GM19468 (cell line): ENCODE measurements at regions not wholly inside any gene's neighbourhood (a gene's known extent, or its start where the extent isn't known, plus 50 kb on each side); places are given as distances from the start of the nearest gene placed in this dataset.
"Not testable (repeated sequence)": the region's sequence is repeated elsewhere in the genome, so short reads cannot be mapped to it uniquely, and the experiment has no call there.

Source experiments
- ATAC-seq: cut with Tn5 transposase; IDR thresholded peaks from one replicate; pipeline ENCODE4 v1.9.1; 2021; ENCODE audit warnings: mild to moderate bottlenecking, moderate library complexity, moderate number of reproducible peaks; ENCODE audit not compliant: unreplicated experiment; ENCODE audit errors: extremely low read depth

DNA sequence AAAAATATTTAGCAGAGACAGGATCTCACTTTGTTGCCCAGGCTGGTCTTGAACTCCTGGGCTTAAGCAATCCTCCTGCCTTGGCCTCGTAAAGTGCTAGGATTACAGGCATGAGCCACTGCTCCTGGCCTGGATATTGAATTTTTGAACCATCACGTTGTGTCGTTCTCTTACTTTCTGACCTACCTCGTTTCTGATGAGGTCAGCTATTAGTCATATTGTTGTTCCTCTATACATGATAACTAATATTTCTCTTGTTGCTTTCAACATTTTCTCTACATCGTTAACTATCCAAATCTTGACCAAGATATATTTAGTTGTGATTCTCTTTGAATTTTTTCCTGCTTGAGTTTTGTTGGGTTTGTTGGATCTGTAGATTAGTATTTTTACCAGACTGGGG is 541.3 kb upstream of the SOX11 start:
- ATAC-seq: no peak

DNA sequence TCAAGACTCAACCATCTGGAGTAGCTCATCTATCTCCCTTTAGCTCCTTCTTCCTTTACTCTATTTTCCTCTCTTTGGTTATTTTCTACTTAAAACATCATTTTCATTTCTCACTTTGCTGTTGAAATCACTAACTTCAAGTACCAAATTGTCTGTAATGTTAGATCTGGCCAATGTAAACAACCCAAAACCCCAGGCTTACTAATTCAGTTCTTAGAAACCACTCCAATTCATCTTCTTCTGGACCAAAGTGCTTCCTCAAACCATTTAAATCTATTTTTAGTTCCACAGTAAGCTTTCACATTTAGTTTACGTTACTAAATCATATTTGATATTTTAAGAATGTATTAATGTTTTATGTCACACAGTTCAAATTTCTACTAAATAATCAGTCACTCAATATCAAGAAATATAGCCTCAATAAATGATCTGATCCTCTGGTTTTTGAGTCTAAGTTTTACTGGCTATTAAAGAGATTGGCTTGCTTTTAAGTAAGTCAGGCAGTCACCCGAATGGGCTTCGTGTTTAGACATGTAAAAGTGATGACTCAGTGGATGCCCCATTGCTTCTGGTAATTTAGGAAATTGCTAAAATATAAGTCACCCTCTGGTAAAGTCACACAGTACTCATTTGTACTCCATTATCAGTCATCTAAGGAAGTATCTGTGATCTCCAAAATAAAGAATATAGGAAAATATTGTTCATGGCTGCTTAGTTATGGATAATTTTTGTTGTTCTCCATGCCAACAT is 527.2 kb upstream of the SOX11 start:
- no peak for ATAC-seq

DNA sequence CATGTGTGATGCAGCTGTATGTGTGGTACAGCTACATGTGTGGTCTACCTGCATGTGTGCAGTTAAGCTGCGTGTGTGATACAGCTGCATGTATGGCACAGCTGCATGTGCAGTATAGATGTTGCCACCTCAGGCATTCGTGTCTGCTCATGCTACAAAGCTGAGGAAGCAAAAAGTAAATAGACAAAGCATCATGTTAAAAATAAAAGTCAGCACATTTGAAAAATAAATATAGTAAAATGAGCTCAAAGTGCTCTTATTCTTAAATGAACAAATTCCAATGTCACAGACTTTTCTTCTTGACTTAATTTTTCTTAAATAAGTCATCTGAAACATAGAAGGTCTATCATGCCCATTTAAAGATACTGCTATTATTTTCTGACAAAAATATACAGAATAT is 519.3 kb upstream of the SOX11 start:
- no peak for ATAC-seq

DNA sequence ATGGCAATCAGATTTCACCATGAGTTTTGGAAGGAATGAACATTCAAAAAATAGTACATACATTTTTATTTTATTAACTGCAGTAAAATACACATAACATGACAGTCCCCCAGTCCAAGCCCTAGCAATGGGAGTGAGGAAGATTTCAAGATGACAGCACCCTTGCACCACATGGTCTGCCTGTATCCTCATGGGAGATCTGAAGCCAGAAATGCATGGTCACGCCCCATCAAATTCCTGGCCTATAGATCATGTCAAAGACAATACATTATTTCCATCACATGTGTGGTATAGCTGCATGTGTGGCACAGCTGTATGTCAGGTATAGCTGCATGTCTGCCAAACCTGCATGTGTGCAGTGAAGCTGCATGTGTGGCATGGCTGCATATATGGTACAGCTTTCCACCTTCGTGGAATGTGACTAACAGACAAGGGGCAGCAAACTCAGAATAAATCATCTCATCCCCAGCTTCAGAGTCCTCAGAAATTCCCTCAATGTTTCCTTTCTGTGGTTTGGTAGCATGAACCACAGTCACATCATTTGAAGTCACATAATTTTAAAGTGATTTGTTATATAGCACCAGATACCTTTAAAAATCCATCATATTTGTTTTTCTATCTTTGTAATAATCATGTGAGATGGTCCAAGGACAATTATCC is 518.2 kb upstream of the SOX11 start:
- no peak for ATAC-seq

DNA sequence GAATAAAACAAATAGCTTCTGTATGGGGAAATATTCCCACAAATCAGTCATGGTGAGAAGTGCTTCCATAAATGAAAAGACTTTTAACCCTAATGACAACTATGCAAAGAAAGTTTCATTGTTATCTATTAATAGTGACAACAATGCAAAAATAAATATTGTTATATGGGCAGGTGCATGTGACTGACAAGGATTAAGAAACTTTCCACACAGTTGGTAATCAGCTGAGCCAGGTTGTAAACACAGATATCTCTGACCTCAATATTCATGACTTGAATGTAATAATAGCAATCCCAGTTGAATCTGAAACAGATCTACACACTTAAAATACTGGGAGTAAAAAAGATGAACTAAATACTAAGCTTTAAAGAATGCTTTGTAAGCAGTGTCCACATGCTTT is 517.0 kb upstream of the SOX11 start:
- ATAC-seq: no peak

DNA sequence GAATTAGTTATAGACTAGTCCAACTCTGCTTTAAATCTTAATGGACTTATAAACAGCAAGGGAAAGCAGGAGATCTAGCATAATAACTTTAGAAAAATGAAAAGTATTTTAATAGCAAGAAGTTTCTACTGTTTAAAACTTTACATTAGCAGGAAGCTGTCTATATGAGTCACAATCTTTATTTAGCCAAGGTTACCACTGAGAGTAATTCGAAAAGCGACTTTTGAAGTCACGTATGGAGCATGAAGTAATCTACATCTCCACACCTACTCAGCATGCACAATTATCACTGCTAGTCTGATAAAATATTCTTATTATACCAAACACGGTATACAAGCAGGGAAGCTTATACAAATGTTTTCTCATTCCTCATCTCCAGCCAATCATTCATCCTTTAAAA is 515.4 kb upstream of the SOX11 start:
- ATAC-seq: no peak

DNA sequence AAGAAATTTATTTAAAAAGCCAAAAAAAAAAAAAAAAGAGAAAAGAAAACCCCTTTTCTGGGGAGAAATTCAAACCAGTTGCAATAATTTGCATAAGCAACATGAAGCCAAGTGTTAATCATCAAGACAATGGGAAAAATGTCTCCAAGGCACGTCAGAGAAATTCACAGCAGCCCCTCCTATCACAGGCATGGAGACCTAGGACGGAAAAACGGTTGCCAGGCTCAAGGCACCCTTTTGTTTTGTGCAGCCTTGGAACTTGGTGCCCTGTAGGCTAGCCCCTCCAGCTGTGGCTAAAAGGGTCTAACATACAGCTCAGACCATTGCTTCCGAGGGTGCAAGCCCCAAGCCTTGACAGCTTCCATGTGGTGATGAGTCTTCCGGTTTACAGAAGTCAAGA is 509.2 kb upstream of the SOX11 start:
- no peak for ATAC-seq

DNA sequence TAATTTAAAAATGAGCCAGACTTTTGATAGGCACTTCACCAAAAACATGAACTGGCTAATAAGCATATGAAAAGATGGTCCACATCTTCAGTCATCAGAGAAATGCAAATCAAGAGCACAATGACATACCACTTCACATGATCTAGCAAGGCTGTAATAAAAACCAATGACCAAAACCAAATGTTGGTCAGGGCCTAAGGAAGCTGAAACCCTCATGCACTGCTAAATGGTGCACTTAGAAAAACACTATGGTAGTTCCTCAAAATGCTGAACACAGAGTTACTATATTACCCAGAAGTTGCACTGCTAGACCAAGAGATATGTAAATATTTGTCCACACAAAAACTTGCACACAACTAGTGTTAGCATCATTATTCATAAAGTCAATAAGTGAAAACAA is 504.9 kb upstream of the SOX11 start:
- ATAC-seq: no peak

DNA sequence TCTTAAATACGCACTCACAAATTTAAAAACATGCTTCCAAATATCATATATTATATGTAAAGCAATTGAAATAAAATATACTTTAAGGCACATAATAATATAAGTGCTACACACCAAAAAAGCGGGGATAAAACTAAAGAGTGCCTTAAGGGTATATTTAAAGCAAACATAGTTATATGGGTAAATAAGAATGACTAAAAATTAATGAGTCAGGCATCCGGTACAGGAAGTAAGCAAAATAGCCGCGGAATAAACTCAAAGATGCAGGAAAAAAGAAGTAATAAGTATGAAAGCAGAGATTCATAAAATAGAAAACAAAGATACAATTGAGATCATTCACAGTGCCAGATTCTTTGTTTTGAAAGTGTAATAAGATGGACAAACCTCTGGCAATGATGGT is 503.5 kb upstream of the SOX11 start:
- no peak for ATAC-seq

DNA sequence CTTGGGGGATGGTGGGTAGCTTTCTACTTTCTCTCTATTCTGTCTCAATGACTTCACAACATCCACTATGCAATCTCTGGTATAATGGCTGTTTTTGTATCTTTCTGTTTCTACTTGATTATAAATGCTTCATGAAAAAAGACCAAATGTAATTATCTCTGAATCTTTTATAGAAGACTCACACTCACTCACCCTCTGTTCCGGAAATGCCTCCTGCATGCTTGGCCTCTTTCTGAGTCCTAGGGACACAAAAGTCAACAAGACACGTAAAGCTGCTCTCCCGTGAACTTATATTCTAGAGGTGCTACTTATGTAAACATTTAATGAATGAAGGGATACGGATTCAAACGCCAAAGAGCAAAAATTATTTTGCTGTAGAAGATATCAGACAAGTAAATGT is 502.2 kb upstream of the SOX11 start:
- no peak for ATAC-seq

DNA sequence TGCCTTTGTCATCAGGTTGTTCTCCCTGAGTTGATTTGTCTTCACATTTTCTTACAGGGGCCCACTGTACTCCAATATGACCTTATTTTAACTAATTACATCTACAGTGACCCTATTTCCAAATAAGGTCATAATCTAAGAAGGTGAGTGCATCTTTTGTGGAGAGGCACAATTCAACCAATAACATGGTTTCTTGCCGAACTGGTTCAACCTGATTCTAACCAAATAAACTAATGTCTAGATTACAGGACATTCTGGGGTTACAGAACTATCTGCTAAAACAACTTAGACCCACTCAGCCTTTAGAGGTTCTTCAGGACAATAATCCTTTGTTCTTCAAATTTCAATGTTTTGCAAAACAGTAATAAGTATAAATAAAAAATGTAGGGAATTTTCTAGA is 496.5 kb upstream of the SOX11 start:
- no peak for ATAC-seq

DNA sequence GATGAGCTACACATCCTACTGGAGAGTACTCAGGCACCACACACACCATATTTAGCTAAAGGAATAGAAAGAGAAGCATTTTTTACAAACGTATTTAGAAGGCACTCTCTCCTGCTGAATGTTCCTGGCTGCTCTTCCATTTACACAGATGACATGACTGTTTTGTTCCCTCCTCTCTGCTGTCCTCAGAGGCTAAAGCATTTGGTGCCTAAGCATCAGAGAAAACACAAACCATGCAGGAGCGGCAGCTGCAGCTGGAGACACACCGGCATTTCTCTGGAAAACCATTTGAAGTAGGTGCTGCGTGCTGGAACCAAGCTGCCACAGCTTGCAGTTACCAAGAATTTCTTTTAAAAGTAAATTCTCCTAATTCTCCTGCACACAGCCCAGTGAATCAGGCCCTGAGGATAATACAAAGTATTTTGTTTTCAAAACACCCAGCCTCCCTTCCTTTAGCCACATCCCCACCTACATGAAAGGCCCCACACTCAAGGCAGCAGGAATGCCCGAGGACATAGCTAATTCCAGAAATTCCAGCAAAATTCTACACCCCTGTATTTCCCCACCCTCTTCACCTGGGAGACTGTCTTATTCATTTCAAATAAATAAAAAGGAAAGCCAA is 488.9 kb upstream of the SOX11 start:
- no peak for ATAC-seq

DNA sequence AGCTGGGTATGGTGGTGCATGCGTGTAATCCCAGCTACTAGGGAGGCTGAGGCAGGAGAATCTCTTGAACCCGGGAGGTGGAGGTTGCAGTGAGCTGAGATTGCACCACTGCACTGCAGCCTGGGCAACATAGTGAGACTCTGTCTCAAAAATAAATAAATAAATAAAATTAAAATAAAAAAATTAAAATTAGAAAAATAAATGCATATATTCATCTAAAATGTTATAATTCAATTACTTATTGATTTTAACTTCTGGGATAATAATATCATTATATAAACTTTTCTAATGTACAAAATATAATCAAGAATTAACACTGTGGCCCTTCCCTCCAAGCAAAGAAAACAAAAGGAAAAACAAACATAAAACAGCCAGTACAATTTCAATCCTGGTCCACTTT is 485.4 kb upstream of the SOX11 start:
- ATAC-seq: not testable (repeated sequence)

DNA sequence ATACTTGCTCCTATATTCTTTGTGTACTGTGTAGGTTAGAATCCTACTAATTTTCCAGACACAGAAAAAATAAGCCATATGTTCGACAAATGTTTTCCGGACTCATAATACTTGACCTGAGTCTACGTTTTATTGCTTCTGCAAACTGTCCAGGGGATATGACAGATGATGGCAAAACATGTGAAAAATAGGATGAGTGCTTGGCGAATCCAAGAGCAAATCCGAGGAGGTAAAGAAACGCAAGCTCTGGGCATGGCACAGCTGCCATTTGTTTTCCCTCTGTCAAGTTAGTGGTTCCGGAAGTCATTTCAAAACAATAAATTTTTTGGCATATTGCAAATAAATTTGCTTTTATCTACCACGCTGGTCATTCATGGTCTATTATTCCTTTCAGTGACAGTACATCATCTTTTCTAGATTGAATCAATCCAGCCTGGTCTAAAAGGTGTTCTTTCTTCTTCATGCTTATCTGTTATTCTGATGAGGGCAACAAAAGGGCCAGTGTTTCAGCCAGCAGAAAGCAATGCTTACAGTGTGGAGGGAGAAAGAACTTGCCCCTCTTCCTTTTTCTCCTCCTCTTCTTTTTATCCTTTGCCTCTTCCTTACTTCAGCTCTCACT is 476.1 kb upstream of the SOX11 start:
- ATAC-seq: no peak

DNA sequence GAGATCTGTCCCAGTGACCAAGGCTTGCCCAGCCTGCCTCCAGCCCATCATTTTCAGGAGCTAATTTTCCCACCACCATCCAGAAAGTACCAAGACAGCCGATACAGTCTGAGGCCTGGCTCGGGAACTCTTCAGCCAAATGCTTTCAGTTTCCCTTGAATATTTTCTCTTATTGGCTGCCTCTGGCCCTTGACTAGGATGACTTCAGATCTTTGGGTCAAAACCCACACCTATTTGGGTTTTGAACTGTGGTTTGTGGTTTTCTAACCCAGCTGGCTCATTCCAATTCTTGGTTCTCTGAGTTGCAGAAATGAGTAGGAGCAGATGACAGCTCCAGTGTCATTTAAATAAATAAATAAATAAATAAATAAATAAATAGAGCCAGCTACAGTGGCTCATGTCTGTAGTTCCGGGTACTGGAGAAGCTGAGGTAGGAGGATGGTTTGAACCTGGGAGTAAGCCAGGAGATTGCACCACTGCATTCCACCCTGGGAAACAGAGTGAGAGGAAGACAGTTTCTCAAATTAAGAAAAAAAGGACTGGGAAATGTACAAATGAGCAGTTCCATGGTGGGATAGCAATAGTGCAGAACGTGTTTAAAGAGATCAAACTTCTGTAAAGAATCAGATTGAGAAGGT is 465.0 kb upstream of the SOX11 start:
- no peak for ATAC-seq

DNA sequence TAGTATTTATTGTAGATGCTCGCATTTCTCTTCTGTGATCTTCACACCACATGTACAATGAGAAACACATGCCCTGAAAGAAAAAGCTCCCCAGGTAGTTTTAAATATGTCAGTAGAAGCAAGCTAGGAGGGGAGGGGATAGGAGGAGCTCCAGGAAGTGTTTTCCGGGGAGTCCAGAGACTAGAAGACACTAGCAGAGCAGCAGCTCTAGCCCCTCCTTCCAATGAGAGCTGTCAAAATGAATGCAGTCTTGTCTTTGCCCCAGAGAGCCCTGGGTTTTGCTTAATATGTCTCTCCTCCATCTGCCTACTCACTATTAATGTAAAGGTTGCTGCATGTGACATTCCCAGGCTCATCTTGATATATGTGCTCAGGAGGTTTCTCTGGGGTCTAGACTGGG is 462.6 kb upstream of the SOX11 start:
- no peak for ATAC-seq

DNA sequence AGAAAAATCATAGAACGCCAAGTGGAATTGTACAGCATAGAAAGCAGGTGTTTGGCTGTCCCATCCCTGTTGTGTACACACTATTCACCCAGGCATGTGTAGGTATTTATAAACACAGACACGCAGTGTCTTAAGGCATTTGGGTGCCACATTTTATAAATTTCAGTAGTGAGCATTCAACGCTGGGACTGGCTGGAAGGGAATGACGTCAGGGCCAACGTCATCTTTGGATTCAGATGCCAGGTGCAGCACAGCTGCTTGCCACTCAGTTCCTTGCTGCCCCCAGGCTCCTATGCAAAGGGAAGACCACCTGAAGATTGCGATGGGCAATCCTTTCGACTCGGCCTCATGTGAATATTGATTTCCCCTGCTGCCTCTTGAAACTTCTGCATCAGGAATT is 461.7 kb upstream of the SOX11 start:
- ATAC-seq: no peak

DNA sequence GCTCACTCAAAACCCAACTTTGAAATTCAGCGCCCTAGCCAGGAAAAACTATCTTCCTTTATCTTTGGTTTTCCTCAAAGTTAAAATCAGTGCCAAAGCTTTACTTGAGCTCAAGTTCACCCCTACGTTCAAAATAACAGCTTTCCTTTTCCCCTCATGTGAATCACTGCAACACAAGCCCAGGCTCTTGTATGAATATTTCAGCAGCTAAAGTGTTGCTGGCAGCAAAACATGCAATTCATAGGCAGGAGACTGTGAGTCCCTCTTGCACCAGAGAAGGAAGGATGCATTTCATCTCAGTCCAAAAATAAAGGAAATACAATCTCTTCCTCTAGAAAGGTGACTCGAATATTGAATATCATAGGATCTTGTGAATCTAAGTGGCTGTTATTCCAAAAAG is 461.3 kb upstream of the SOX11 start:
- ATAC-seq: no peak

DNA sequence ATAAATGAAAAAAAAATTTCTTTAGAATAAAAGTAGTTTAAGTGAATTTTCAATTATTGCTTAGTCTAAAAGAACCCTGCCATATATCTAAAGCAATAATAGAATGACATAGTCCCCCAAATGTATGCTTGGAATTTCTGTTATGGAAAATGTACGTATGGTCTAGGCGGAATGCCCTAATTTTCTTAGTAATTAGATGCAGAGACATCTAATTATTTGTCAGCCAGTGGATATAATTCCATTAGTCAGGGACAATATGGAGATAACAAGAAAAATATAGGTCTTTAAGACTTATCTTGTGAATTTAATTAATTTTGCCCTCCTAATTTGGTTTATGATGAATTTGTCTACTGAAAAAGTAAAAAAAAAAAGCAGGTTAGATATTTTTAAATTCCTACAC is 460.9 kb upstream of the SOX11 start:
- no peak for ATAC-seq

DNA sequence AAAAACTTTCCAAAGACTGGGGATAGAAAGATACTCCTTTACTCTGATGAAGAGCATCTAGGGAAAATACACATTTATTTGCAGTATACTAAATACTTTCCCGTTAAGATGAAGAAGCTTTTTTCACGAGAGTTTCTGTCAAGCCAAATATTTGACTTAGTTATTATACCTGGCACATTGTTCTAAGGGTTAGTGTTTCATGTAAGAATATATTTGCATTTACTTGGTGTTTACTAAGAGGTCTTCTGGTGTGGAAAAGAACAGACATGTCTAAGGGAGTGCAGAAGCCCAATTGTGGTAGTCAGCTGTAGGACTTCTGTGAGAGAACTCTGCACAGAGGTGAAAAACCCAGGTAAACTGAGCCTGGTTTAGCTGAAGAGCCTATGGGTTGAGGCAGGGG is 457.6 kb upstream of the SOX11 start:
- no peak for ATAC-seq

DNA sequence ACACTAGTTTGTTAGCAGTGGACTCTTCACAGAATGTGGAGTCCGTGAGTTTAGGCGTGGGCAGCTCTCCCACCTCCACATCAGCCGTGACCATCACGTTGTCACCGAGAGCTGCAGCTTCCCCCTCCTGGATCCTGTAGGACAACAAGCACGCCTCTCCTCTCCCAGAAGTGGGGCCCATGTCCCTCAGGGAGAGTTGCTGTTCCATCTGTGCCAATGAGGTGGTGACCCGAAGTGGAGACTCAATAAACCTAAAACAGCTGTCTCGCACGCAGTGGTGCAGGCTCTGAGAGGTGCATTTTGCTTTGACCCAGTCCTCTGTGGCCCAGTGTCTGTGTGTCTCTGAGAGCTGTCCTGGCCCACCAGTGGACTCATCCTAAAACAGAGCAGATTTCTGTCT is 456.5 kb upstream of the SOX11 start:
- ATAC-seq: no peak
